Astrocyte (in vitro differentiated cells and primary cell): ENCODE measurements at regions not wholly inside any gene's neighbourhood (a gene's known extent, or its start where the extent isn't known, plus 50 kb on each side); places are given as distances from the start of the nearest gene placed in this dataset.

Source experiments
- DNase-seq: peaks from one replicate; pipeline ENCODE4 v3.0.0-alpha.2; 2010; ENCODE audit warnings: low read depth
- FAIRE-seq: peaks from 2 replicates; lab custom pipeline; 2011; peaks lifted over from hg19 to GRCh38; lab: Jason Lieb, UNC
- H2AFZ ChIP-seq: 2 replicates; pipeline ENCODE4 v1.6.0; 2012; ENCODE audit warnings: low read depth, low read length, inconsistent platforms
- H3K27ac ChIP-seq: 2 replicates; pipeline ENCODE4 v1.5.1; 2011; ENCODE audit warnings: low read depth, low read length, inconsistent platforms
- H3K27me3 ChIP-seq: 2 replicates; pipeline ENCODE4 v1.6.0; 2011; ENCODE audit warnings: low read length, inconsistent platforms; ENCODE audit not compliant: insufficient read depth
- H3K36me3 ChIP-seq: 2 replicates; pipeline ENCODE4 v1.5.1; 2011; ENCODE audit warnings: low read length, inconsistent platforms; ENCODE audit not compliant: insufficient read depth
- H3K4me1 ChIP-seq: 2 replicates; pipeline ENCODE4 v1.5.1; 2011; ENCODE audit warnings: low read length, inconsistent platforms; ENCODE audit not compliant: insufficient read depth
- H3K4me2 ChIP-seq: 2 replicates; pipeline ENCODE4 v1.6.0; 2012; ENCODE audit warnings: low read length, inconsistent platforms
- H3K4me3 ChIP-seq: 2 replicates; pipeline ENCODE4 v1.5.1; 2011; ENCODE audit warnings: low read depth, mild to moderate bottlenecking, low read length, inconsistent platforms; ENCODE audit not compliant: insufficient read depth
- H3K79me2 ChIP-seq: 2 replicates; pipeline ENCODE4 v1.6.0; 2012; ENCODE audit warnings: mild to moderate bottlenecking, low read length, inconsistent platforms; ENCODE audit not compliant: insufficient read depth
- H3K9ac ChIP-seq: 2 replicates; pipeline ENCODE4 v1.6.0; 2012; ENCODE audit warnings: mild to moderate bottlenecking, low read length, inconsistent platforms
- H3K9me3 ChIP-seq: 2 replicates; pipeline ENCODE4 v1.5.1; 2012; ENCODE audit warnings: low read depth, mild to moderate bottlenecking, low read length, inconsistent platforms; ENCODE audit not compliant: insufficient read depth
- H4K20me1 ChIP-seq: 2 replicates; pipeline ENCODE4 v1.6.0; 2012; ENCODE audit warnings: low read length, inconsistent platforms; ENCODE audit not compliant: insufficient read depth
- H3K27ac Mint-ChIP-seq: one replicate; pipeline ENCODE4 v1.8.0; 2021; ENCODE audit warnings: mild to moderate bottlenecking, mixed read lengths; ENCODE audit not compliant: unreplicated experiment
- H3K27me3 Mint-ChIP-seq: one replicate; pipeline ENCODE4 v1.8.0; 2021; ENCODE audit warnings: low read depth, mixed read lengths; ENCODE audit not compliant: unreplicated experiment
- H3K36me3 Mint-ChIP-seq: one replicate; pipeline ENCODE4 v1.8.0; 2021; ENCODE audit warnings: low read depth, mixed read lengths; ENCODE audit not compliant: unreplicated experiment
- H3K4me1 Mint-ChIP-seq: one replicate; pipeline ENCODE4 v1.8.0; 2021; ENCODE audit warnings: low read depth, mixed read lengths; ENCODE audit not compliant: unreplicated experiment
- H3K4me3 Mint-ChIP-seq: one replicate; pipeline ENCODE4 v1.8.0; 2021; ENCODE audit warnings: mild to moderate bottlenecking, moderate library complexity, mixed read lengths; ENCODE audit not compliant: unreplicated experiment
- H3K9me3 Mint-ChIP-seq: one replicate; pipeline ENCODE4 v1.8.0; 2021; ENCODE audit warnings: mild to moderate bottlenecking, mixed read lengths; ENCODE audit not compliant: unreplicated experiment
- CTCF ChIP-seq: IDR thresholded peaks from 2 replicates; pipeline ENCODE4 v1.5.1; 2011; ENCODE audit warnings: low read depth, mild to moderate bottlenecking, inconsistent platforms, low read length, moderate library complexity; ENCODE audit not compliant: insufficient read depth
- EZH2 ChIP-seq: IDR thresholded peaks from 2 replicates; pipeline ENCODE4 v1.6.1; 2012; ENCODE audit warnings: mild to moderate bottlenecking, low read length, inconsistent platforms; ENCODE audit not compliant: insufficient read depth

- DNase-seq, result peak; percentile 44
- Histone ChIP-seq H4K20me1 (no peaks in the 10 kb centered on the region), H3K9ac (no peak overlapping the region), H3K27ac (no peak overlapping the region), H3K79me2 (no peaks in the 10 kb centered on the region), H3K36me3 (no peaks in the 10 kb centered on the region), H3K9me3 (no peaks in the 10 kb centered on the region), H3K4me2 (no peak overlapping the region), H3K27me3 (no peaks in the 10 kb centered on the region), H3K4me3 (no peak overlapping the region), H3K4me1 (no peaks in the 10 kb centered on the region), H2AFZ (no peak overlapping the region)
- Mint-ChIP-seq H3K9me3 (no peaks in the 10 kb centered on the region), H3K27ac (no peak overlapping the region), H3K27me3 (no peaks in the 10 kb centered on the region), H3K4me3 (no peak overlapping the region), H3K4me1 (no peaks in the 10 kb centered on the region), H3K36me3 (no peaks in the 10 kb centered on the region)
- FAIRE-seq, result no peak
- TF ChIP-seq CTCF (no peak), EZH2 (no peak)
Measured at GRCh38 chr3:111260878-111261277, 189.3 kb downstream of the NECTIN3 start.

GRCh38 chr3:111269777-111270176 lies 198.2 kb downstream of the NECTIN3 start:
- H3K4me3 ChIP-seq, result no peak overlapping the region
- no peaks in the 10 kb centered on the region for H4K20me1 ChIP-seq
- H3K4me2 ChIP-seq, result no peak overlapping the region
- H2AFZ ChIP-seq, result no peak overlapping the region
- H3K79me2 ChIP-seq, result no peaks in the 10 kb centered on the region
- H3K36me3 ChIP-seq, result no peaks in the 10 kb centered on the region
- H3K9me3 ChIP-seq, result no peaks in the 10 kb centered on the region
- no peak overlapping the region for H3K27ac ChIP-seq
- Mint-ChIP-seq H3K36me3 (no peaks in the 10 kb centered on the region), H3K4me3 (no peak overlapping the region), H3K9me3 (no peaks in the 10 kb centered on the region), H3K27ac (no peak overlapping the region), H3K4me1 (peaks cover 5% of the 10 kb centered on the region), H3K27me3 (no peaks in the 10 kb centered on the region)
- H3K4me1 ChIP-seq, result no peaks in the 10 kb centered on the region
- H3K27me3 ChIP-seq, result no peaks in the 10 kb centered on the region
- FAIRE-seq (peak; percentile 50), DNase-seq (no peak)
- no peak overlapping the region for H3K9ac ChIP-seq
- TF ChIP-seq CTCF (no peak), EZH2 (no peak)

- Histone ChIP-seq H3K4me3 (no peak overlapping the region), H3K4me2 (peak overlapping the region; percentile 33)
- peak overlapping the region; percentile 56 for H3K27ac Mint-ChIP-seq
Measured at GRCh38 chr3:111277226-111277625, 205.6 kb downstream of the NECTIN3 start.

More at GRCh38 chr3:111277226-111277625, 205.6 kb downstream of the NECTIN3 start:
- no peaks in the 10 kb centered on the region for H3K27me3 ChIP-seq
- H3K79me2 ChIP-seq, result no peaks in the 10 kb centered on the region
- Mint-ChIP-seq H3K4me3 (no peak overlapping the region), H3K27me3 (no peaks in the 10 kb centered on the region), H3K9me3 (no peaks in the 10 kb centered on the region), H3K36me3 (no peaks in the 10 kb centered on the region), H3K4me1 (peaks cover 17% of the 10 kb centered on the region)
- H4K20me1 ChIP-seq, result no peaks in the 10 kb centered on the region
- DNase-seq (peak; percentile 60), FAIRE-seq (peak; percentile 67)
- TF ChIP-seq EZH2 (no peak), CTCF (peak; percentile 32)
- H3K9me3 ChIP-seq, result no peaks in the 10 kb centered on the region
- H3K36me3 ChIP-seq, result no peaks in the 10 kb centered on the region
- no peaks in the 10 kb centered on the region for H3K4me1 ChIP-seq
- no peak overlapping the region for H3K27ac ChIP-seq
- H3K9ac ChIP-seq, result no peak overlapping the region
- H2AFZ ChIP-seq, result no peak overlapping the region
